ENCODE measurements at regions not wholly inside any gene's neighbourhood (a gene's known extent, or its start where the extent isn't known, plus 50 kb on each side); places are given as distances from the start of the nearest gene placed in this dataset.

GRCh38 chr6:113077794-113078193 is 730.7 kb downstream of the RFPL4B start:
- no peak overlapping the region for H3K27ac ChIP-seq (ENCODE audit: low read depth in 1 of 2, low read length in 1 of 2)
- no peaks in the 10 kb centered on the region for H3K36me3 ChIP-seq (ENCODE audit: control insufficient read depth in 2 of 2, insufficient read depth in 2 of 2, low read length in 1 of 2)
- H3K9me3 ChIP-seq (ENCODE audit: control insufficient read depth in 2 of 2, insufficient read depth in 1 of 2, low read length in 1 of 2): no peaks in the 10 kb centered on the region
- H3K4me3 ChIP-seq (ENCODE audit: low read length in 2 of 2): no peak overlapping the region
- H3K4me1 ChIP-seq (ENCODE audit: control insufficient read depth in 2 of 2, insufficient read depth in 2 of 2, low read length in 2 of 2): no peaks in the 10 kb centered on the region
- no peaks in the 10 kb centered on the region for H3K27me3 ChIP-seq (ENCODE audit: control insufficient read depth in 2 of 2, insufficient read depth in 1 of 2, low read length in 1 of 2)
- WGBS: 92% methylated on average over 2 of the region's 2 CpGs
- DNase-seq (ENCODE audit: low read depth in 6 of 9, low spot score in 9 of 9): no peak

GRCh38 chr6:113078791-113079190 is 731.7 kb downstream of the RFPL4B start:
- Histone ChIP-seq H3K36me3 (ENCODE audit: control insufficient read depth in 2 of 2, insufficient read depth in 2 of 2, low read length in 1 of 2) (no peaks in the 10 kb centered on the region), H3K27me3 (ENCODE audit: control insufficient read depth in 2 of 2, insufficient read depth in 1 of 2, low read length in 1 of 2) (no peaks in the 10 kb centered on the region), H3K27ac (ENCODE audit: low read depth in 1 of 2, low read length in 1 of 2) (no peak overlapping the region), H3K4me1 (ENCODE audit: control insufficient read depth in 2 of 2, insufficient read depth in 2 of 2, low read length in 2 of 2) (no peaks in the 10 kb centered on the region), H3K9me3 (ENCODE audit: control insufficient read depth in 2 of 2, insufficient read depth in 1 of 2, low read length in 1 of 2) (no peaks in the 10 kb centered on the region), H3K4me3 (ENCODE audit: low read length in 2 of 2) (no peak overlapping the region)
- 52% methylated on average over 4 of the region's 4 CpGs for WGBS
- DNase-seq (ENCODE audit: low read depth in 6 of 9, low spot score in 9 of 9): no peak

- Histone ChIP-seq H3K9me3 (ENCODE audit: control insufficient read depth in 2 of 2, insufficient read depth in 1 of 2, low read length in 1 of 2) (no peaks in the 10 kb centered on the region), H3K27ac (ENCODE audit: low read depth in 1 of 2, low read length in 1 of 2) (no peak overlapping the region), H3K4me3 (ENCODE audit: low read length in 2 of 2) (no peak overlapping the region), H3K36me3 (ENCODE audit: control insufficient read depth in 2 of 2, insufficient read depth in 2 of 2, low read length in 1 of 2) (no peaks in the 10 kb centered on the region), H3K4me1 (ENCODE audit: control insufficient read depth in 2 of 2, insufficient read depth in 2 of 2, low read length in 2 of 2) (no peaks in the 10 kb centered on the region), H3K27me3 (ENCODE audit: control insufficient read depth in 2 of 2, insufficient read depth in 1 of 2, low read length in 1 of 2) (no peaks in the 10 kb centered on the region)
- DNase-seq (ENCODE audit: low read depth in 6 of 9, low spot score in 9 of 9): no peak
- WGBS: 79% methylated on average over 3 of the region's 3 CpGs
Measured at GRCh38 chr6:113082745-113083144, 735.6 kb downstream of the RFPL4B start.

- H3K27ac ChIP-seq (ENCODE audit: low read depth in 1 of 2, low read length in 1 of 2): no peak overlapping the region
- no peaks in the 10 kb centered on the region for H3K9me3 ChIP-seq (ENCODE audit: control insufficient read depth in 2 of 2, insufficient read depth in 1 of 2, low read length in 1 of 2)
- no peak for DNase-seq (ENCODE audit: low read depth in 6 of 9, low spot score in 9 of 9)
- WGBS: 91% methylated on average over 3 of the region's 3 CpGs
- H3K27me3 ChIP-seq (ENCODE audit: control insufficient read depth in 2 of 2, insufficient read depth in 1 of 2, low read length in 1 of 2): no peaks in the 10 kb centered on the region
- no peaks in the 10 kb centered on the region for H3K36me3 ChIP-seq (ENCODE audit: control insufficient read depth in 2 of 2, insufficient read depth in 2 of 2, low read length in 1 of 2)
- H3K4me1 ChIP-seq (ENCODE audit: control insufficient read depth in 2 of 2, insufficient read depth in 2 of 2, low read length in 2 of 2): no peaks in the 10 kb centered on the region
- H3K4me3 ChIP-seq (ENCODE audit: low read length in 2 of 2): no peak overlapping the region
Measured at GRCh38 chr6:113083947-113084346, 736.8 kb downstream of the RFPL4B start.

GRCh38 chr6:113089056-113089455 is 741.9 kb downstream of the RFPL4B start:
- 90% methylated on average over 8 of the region's 8 CpGs for WGBS
- H3K4me3 ChIP-seq (ENCODE audit: low read length in 2 of 2): no peak overlapping the region
- H3K27me3 ChIP-seq (ENCODE audit: control insufficient read depth in 2 of 2, insufficient read depth in 1 of 2, low read length in 1 of 2): no peaks in the 10 kb centered on the region
- H3K9me3 ChIP-seq (ENCODE audit: control insufficient read depth in 2 of 2, insufficient read depth in 1 of 2, low read length in 1 of 2): no peaks in the 10 kb centered on the region
- DNase-seq (ENCODE audit: low read depth in 6 of 9, low spot score in 9 of 9): no peak
- H3K36me3 ChIP-seq (ENCODE audit: control insufficient read depth in 2 of 2, insufficient read depth in 2 of 2, low read length in 1 of 2): no peaks in the 10 kb centered on the region
- no peak overlapping the region for H3K27ac ChIP-seq (ENCODE audit: low read depth in 1 of 2, low read length in 1 of 2)
- H3K4me1 ChIP-seq (ENCODE audit: control insufficient read depth in 2 of 2, insufficient read depth in 2 of 2, low read length in 2 of 2): no peaks in the 10 kb centered on the region

- WGBS: 96% methylated on average over 3 of the region's 3 CpGs
- Histone ChIP-seq H3K4me1 (ENCODE audit: control insufficient read depth in 2 of 2, insufficient read depth in 2 of 2, low read length in 2 of 2) (no peaks in the 10 kb centered on the region), H3K27ac (ENCODE audit: low read depth in 1 of 2, low read length in 1 of 2) (no peak overlapping the region), H3K9me3 (ENCODE audit: control insufficient read depth in 2 of 2, insufficient read depth in 1 of 2, low read length in 1 of 2) (no peaks in the 10 kb centered on the region), H3K4me3 (ENCODE audit: low read length in 2 of 2) (no peak overlapping the region), H3K36me3 (ENCODE audit: control insufficient read depth in 2 of 2, insufficient read depth in 2 of 2, low read length in 1 of 2) (no peaks in the 10 kb centered on the region), H3K27me3 (ENCODE audit: control insufficient read depth in 2 of 2, insufficient read depth in 1 of 2, low read length in 1 of 2) (no peaks in the 10 kb centered on the region)
- no peak for DNase-seq (ENCODE audit: low read depth in 6 of 9, low spot score in 9 of 9)
Measured at GRCh38 chr6:113092795-113093194, 745.7 kb downstream of the RFPL4B start.

- Histone ChIP-seq H3K27me3 (ENCODE audit: control insufficient read depth in 2 of 2, insufficient read depth in 1 of 2, low read length in 1 of 2) (no peaks in the 10 kb centered on the region), H3K27ac (ENCODE audit: low read depth in 1 of 2, low read length in 1 of 2) (no peak overlapping the region), H3K9me3 (ENCODE audit: control insufficient read depth in 2 of 2, insufficient read depth in 1 of 2, low read length in 1 of 2) (no peaks in the 10 kb centered on the region), H3K4me3 (ENCODE audit: low read length in 2 of 2) (no peak overlapping the region), H3K36me3 (ENCODE audit: control insufficient read depth in 2 of 2, insufficient read depth in 2 of 2, low read length in 1 of 2) (no peaks in the 10 kb centered on the region), H3K4me1 (ENCODE audit: control insufficient read depth in 2 of 2, insufficient read depth in 2 of 2, low read length in 2 of 2) (no peaks in the 10 kb centered on the region)
- 65% methylated on average over 3 of the region's 3 CpGs for WGBS
- no peak for DNase-seq (ENCODE audit: low read depth in 6 of 9, low spot score in 9 of 9)
Measured at GRCh38 chr6:113094779-113095178, 747.6 kb downstream of the RFPL4B start.

- H3K27ac ChIP-seq (ENCODE audit: low read depth in 1 of 2, low read length in 1 of 2): no peak overlapping the region
- 92% methylated on average over 2 of the region's 2 CpGs for WGBS
- H3K4me1 ChIP-seq (ENCODE audit: control insufficient read depth in 2 of 2, insufficient read depth in 2 of 2, low read length in 2 of 2): no peaks in the 10 kb centered on the region
- H3K36me3 ChIP-seq (ENCODE audit: control insufficient read depth in 2 of 2, insufficient read depth in 2 of 2, low read length in 1 of 2): no peaks in the 10 kb centered on the region
- DNase-seq (ENCODE audit: low read depth in 6 of 9, low spot score in 9 of 9): no peak
- H3K27me3 ChIP-seq (ENCODE audit: control insufficient read depth in 2 of 2, insufficient read depth in 1 of 2, low read length in 1 of 2): no peaks in the 10 kb centered on the region
- H3K4me3 ChIP-seq (ENCODE audit: low read length in 2 of 2): no peak overlapping the region
- H3K9me3 ChIP-seq (ENCODE audit: control insufficient read depth in 2 of 2, insufficient read depth in 1 of 2, low read length in 1 of 2): no peaks in the 10 kb centered on the region
Measured at GRCh38 chr6:113095841-113096240, 748.7 kb downstream of the RFPL4B start.

GRCh38 chr6:113102761-113103160 is 754.4 kb upstream of the MARCKS start:
- DNase-seq (ENCODE audit: low read depth in 6 of 9, low spot score in 9 of 9): no peak
- no peaks in the 10 kb centered on the region for H3K27me3 ChIP-seq (ENCODE audit: control insufficient read depth in 2 of 2, insufficient read depth in 1 of 2, low read length in 1 of 2)
- H3K36me3 ChIP-seq (ENCODE audit: control insufficient read depth in 2 of 2, insufficient read depth in 2 of 2, low read length in 1 of 2): no peaks in the 10 kb centered on the region
- no peak overlapping the region for H3K4me3 ChIP-seq (ENCODE audit: low read length in 2 of 2)
- H3K9me3 ChIP-seq (ENCODE audit: control insufficient read depth in 2 of 2, insufficient read depth in 1 of 2, low read length in 1 of 2): no peaks in the 10 kb centered on the region
- no peak overlapping the region for H3K27ac ChIP-seq (ENCODE audit: low read depth in 1 of 2, low read length in 1 of 2)
- WGBS: 75% methylated on average over 4 of the region's 4 CpGs
- H3K4me1 ChIP-seq (ENCODE audit: control insufficient read depth in 2 of 2, insufficient read depth in 2 of 2, low read length in 2 of 2): no peaks in the 10 kb centered on the region

Data from thymus (tissue), 11 donors.